ENCODE measurements at regions not wholly inside any gene's neighbourhood (a gene's known extent, or its start where the extent isn't known, plus 50 kb on each side); places are given as distances from the start of the nearest gene placed in this dataset.

DNA sequence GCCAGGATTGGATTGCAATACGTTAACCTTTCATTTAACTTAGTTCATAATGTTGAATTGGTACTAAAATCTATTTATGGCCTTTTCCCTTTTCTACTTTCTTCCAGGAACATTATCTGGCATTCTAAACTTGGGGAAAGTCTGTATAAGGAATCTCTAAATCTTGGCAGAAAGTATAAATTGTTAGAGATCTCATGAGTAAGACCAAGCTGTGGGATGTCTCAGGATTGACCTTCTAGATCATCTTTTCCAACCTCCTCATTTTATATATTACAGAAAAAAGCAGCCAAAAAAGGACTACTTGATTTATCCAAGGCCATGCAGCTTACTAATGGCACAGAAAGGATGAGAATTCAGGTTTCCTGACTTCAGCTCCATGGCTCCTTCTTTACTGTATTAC lies 598.3 kb downstream of the INHBA start:
- H3K4me1 ChIP-seq (ENCODE audit: control insufficient read depth in 1 of 2, insufficient read depth in 2 of 2, low read length in 2 of 2) = no peaks in the 10 kb centered on the region
- no peaks in the 10 kb centered on the region for H3K36me3 ChIP-seq (ENCODE audit: control insufficient read depth in 1 of 2, insufficient read depth in 2 of 2, low read length in 2 of 2)
- H3K9me3 ChIP-seq (ENCODE audit: control insufficient read depth in 1 of 2, low read length in 2 of 2) = no peaks in the 10 kb centered on the region
- H3K27me3 ChIP-seq (ENCODE audit: low read depth, low read length) = no peaks in the 10 kb centered on the region
- H3K27ac ChIP-seq (ENCODE audit: low read length) = no peak overlapping the region
- no peak overlapping the region for H3K4me3 ChIP-seq (ENCODE audit: low read depth in 1 of 2, low read length in 2 of 2)

DNA sequence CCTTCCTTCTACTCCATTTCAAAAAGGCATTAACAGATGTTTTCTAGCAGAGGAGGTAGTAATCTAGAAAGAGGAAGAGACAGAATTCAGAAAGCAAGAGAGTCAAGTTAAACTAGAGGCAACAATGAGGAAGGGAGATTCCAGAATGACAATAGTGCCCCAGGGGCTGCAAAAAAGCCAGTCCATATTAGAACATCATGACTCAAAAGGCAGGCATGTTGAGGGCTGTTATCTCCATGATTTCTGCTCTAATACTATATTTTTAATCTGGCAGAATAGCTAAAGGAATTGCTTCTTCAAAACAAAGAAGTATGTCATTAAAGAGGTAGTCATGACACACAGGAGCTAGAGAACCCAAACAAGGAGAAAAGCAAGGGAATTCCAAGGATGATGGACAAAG lies 599.6 kb downstream of the INHBA start:
- Histone ChIP-seq H3K4me3 (ENCODE audit: low read depth in 1 of 2, low read length in 2 of 2) (no peak overlapping the region), H3K36me3 (ENCODE audit: control insufficient read depth in 1 of 2, insufficient read depth in 2 of 2, low read length in 2 of 2) (no peaks in the 10 kb centered on the region), H3K27me3 (ENCODE audit: low read depth, low read length) (no peaks in the 10 kb centered on the region), H3K9me3 (ENCODE audit: control insufficient read depth in 1 of 2, low read length in 2 of 2) (no peaks in the 10 kb centered on the region), H3K4me1 (ENCODE audit: control insufficient read depth in 1 of 2, insufficient read depth in 2 of 2, low read length in 2 of 2) (no peaks in the 10 kb centered on the region), H3K27ac (ENCODE audit: low read length) (no peak overlapping the region)

DNA sequence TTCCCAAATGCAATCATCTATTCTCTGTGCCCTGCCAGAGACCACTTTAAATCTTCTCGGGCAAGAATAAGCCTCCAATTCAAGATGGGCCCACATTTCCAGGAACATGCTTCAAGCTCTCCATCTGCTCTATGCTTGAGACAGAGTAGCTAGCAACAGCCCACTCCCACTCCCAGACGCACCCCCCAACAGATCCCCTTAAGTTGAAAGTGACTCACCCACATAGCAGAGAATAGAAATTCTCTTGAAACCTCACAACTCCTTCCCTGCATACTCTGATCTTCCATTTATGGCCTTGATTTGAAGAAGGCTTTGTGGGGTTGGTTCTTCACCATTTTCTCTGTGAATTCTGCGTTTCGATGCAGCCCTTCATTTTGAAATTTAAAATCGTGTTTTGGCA lies 604.0 kb downstream of the INHBA start:
- no peaks in the 10 kb centered on the region for H3K9me3 ChIP-seq (ENCODE audit: control insufficient read depth in 1 of 2, low read length in 2 of 2)
- no peaks in the 10 kb centered on the region for H3K4me1 ChIP-seq (ENCODE audit: control insufficient read depth in 1 of 2, insufficient read depth in 2 of 2, low read length in 2 of 2)
- H3K4me3 ChIP-seq (ENCODE audit: low read depth in 1 of 2, low read length in 2 of 2) = no peak overlapping the region
- no peak overlapping the region for H3K27ac ChIP-seq (ENCODE audit: low read length)
- no peaks in the 10 kb centered on the region for H3K36me3 ChIP-seq (ENCODE audit: control insufficient read depth in 1 of 2, insufficient read depth in 2 of 2, low read length in 2 of 2)
- no peaks in the 10 kb centered on the region for H3K27me3 ChIP-seq (ENCODE audit: low read depth, low read length)

DNA sequence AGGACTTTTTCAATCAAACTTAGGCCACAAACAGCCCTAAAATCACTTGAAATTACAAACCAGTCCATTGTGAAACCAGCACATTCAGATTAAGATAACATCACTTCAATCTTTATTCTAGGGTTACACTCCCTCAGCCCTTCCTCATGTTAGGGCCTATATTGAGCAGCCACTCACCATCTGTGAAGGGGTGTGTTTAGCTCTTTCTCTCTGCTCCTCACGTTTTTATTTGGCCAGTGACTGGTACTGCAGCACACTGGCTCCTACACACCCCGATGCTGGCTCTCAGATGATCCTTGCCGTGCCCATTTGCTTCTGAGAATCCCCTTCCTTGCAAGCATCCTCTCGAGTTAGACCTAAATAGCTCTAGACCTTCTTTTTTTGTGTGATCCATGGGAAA lies 604.5 kb downstream of the INHBA start:
- H3K36me3 ChIP-seq (ENCODE audit: control insufficient read depth in 1 of 2, insufficient read depth in 2 of 2, low read length in 2 of 2) = no peaks in the 10 kb centered on the region
- no peaks in the 10 kb centered on the region for H3K27me3 ChIP-seq (ENCODE audit: low read depth, low read length)
- H3K4me1 ChIP-seq (ENCODE audit: control insufficient read depth in 1 of 2, insufficient read depth in 2 of 2, low read length in 2 of 2) = no peaks in the 10 kb centered on the region

DNA sequence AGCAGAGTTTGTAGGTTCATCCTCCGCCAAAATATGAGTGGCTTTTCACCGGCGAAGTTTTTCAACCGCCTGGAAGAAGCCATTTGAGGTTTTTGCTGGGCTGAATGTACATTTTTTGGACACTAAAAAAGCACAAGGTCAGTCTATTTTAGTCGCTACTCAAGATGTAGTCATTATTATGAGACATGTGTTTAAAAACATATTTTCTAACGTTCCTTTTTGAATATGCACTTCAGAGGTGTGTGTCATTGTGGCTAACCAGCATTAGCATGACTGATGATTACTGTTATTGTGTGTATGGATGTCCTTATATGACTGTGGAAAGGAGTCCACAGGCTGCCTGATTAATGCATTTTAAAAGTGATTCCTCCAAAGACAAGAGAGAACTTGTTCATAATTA lies 605.4 kb downstream of the INHBA start:
- H3K27ac ChIP-seq (ENCODE audit: low read length) = no peak overlapping the region
- H3K9me3 ChIP-seq (ENCODE audit: control insufficient read depth in 1 of 2, low read length in 2 of 2) = no peaks in the 10 kb centered on the region
- no peaks in the 10 kb centered on the region for H3K27me3 ChIP-seq (ENCODE audit: low read depth, low read length)
- H3K4me1 ChIP-seq (ENCODE audit: control insufficient read depth in 1 of 2, insufficient read depth in 2 of 2, low read length in 2 of 2) = no peaks in the 10 kb centered on the region
- no peaks in the 10 kb centered on the region for H3K36me3 ChIP-seq (ENCODE audit: control insufficient read depth in 1 of 2, insufficient read depth in 2 of 2, low read length in 2 of 2)
- no peak overlapping the region for H3K4me3 ChIP-seq (ENCODE audit: low read depth in 1 of 2, low read length in 2 of 2)

More for the DNA sequence above, 604.5 kb downstream of the INHBA start:
- H3K27ac ChIP-seq (ENCODE audit: low read length) = no peak overlapping the region
- H3K4me3 ChIP-seq (ENCODE audit: low read depth in 1 of 2, low read length in 2 of 2) = no peak overlapping the region
- no peaks in the 10 kb centered on the region for H3K9me3 ChIP-seq (ENCODE audit: control insufficient read depth in 1 of 2, low read length in 2 of 2)

DNA sequence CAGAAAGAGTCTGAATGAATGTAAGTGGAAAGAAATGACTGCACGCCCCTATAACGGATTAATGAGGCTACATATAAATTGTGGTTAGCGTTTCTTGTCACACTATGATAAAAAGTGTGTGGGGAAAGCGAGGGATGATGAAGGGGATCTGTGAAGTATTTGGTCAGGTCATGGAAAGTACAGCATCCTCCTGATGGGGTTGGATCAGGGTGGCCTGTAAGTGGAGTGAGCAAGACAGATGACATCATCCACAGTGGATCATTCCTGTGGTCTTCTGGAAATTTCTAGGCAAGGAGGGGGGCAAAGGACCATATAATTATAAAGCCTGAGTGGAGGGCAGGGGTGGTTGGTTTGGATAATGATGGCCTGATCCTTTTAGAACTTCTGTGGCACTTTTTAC lies 606.0 kb downstream of the INHBA start:
- Histone ChIP-seq H3K36me3 (ENCODE audit: control insufficient read depth in 1 of 2, insufficient read depth in 2 of 2, low read length in 2 of 2) (no peaks in the 10 kb centered on the region), H3K4me1 (ENCODE audit: control insufficient read depth in 1 of 2, insufficient read depth in 2 of 2, low read length in 2 of 2) (no peaks in the 10 kb centered on the region), H3K27me3 (ENCODE audit: low read depth, low read length) (no peaks in the 10 kb centered on the region), H3K27ac (ENCODE audit: low read length) (no peak overlapping the region), H3K9me3 (ENCODE audit: control insufficient read depth in 1 of 2, low read length in 2 of 2) (no peaks in the 10 kb centered on the region), H3K4me3 (ENCODE audit: low read depth in 1 of 2, low read length in 2 of 2) (no peak overlapping the region)

DNA sequence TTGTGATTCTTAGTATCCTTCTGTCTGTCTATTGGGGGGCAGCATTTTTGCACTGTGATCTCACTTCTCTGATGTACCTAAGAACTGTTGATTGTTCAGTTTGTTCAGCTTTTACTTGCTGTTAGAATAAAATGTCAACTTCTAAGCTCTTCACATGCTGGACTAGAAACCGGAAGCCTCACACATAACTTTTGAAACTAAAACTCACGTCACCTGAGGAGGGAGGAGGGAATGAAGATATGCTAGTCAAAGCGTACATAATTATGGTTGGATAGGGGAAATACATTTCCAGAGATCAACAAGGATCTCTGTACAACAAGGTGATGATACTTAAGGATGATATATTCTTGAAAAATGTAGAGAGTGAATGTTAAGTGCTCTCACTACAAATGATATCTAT lies 609.7 kb downstream of the INHBA start:
- no peaks in the 10 kb centered on the region for H3K27me3 ChIP-seq (ENCODE audit: low read depth, low read length)
- no peaks in the 10 kb centered on the region for H3K36me3 ChIP-seq (ENCODE audit: control insufficient read depth in 1 of 2, insufficient read depth in 2 of 2, low read length in 2 of 2)
- no peaks in the 10 kb centered on the region for H3K9me3 ChIP-seq (ENCODE audit: control insufficient read depth in 1 of 2, low read length in 2 of 2)
- H3K4me3 ChIP-seq (ENCODE audit: low read depth in 1 of 2, low read length in 2 of 2) = no peak overlapping the region
- H3K27ac ChIP-seq (ENCODE audit: low read length) = no peak overlapping the region
- no peaks in the 10 kb centered on the region for H3K4me1 ChIP-seq (ENCODE audit: control insufficient read depth in 1 of 2, insufficient read depth in 2 of 2, low read length in 2 of 2)

DNA sequence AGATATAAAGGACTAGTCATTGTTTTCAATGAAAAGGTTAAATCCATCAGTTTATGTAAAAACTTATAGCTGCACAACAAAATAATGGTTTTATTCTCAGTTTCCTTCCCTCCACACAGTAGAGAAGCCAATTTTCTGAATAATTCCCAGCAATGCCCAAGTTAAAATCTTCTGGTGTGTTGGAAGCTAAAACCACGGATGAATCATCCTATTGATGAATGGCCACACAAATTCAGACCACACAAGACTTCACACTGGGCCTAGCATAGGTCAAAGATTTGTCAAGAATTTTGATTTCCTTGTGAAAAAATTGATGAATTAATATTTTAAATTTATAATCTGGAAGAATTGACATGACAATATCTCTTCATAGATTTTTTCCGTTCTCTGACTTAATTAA lies 617.6 kb downstream of the INHBA start:
- H3K4me1 ChIP-seq (ENCODE audit: control insufficient read depth in 1 of 2, insufficient read depth in 2 of 2, low read length in 2 of 2) = no peaks in the 10 kb centered on the region

DNA sequence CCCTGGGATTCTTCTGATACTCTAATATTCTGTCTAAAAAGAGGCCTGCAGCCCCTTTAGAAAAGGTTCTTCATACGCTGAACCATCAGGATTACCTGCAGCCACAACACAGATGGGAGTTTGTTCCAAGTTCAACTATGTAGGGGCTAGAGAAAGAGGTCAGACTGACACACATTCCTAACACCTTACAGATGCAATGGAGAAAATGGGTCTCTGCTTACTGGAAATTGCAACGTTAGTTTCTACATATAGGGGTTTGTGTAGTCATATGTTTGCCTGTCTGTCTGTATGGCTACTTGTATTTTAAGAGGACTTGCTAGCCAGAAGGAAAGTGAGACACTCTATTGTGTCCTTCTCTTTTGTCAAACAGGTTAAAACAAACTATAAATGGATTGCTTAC lies 618.5 kb downstream of the INHBA start:
- Histone ChIP-seq H3K9me3 (ENCODE audit: control insufficient read depth in 1 of 2, low read length in 2 of 2) (no peaks in the 10 kb centered on the region), H3K27ac (ENCODE audit: low read length) (no peak overlapping the region), H3K27me3 (ENCODE audit: low read depth, low read length) (no peaks in the 10 kb centered on the region), H3K4me1 (ENCODE audit: control insufficient read depth in 1 of 2, insufficient read depth in 2 of 2, low read length in 2 of 2) (no peaks in the 10 kb centered on the region), H3K4me3 (ENCODE audit: low read depth in 1 of 2, low read length in 2 of 2) (no peak overlapping the region), H3K36me3 (ENCODE audit: control insufficient read depth in 1 of 2, insufficient read depth in 2 of 2, low read length in 2 of 2) (no peaks in the 10 kb centered on the region)

More for the DNA sequence above, 617.6 kb downstream of the INHBA start:
- Histone ChIP-seq H3K36me3 (ENCODE audit: control insufficient read depth in 1 of 2, insufficient read depth in 2 of 2, low read length in 2 of 2) (no peaks in the 10 kb centered on the region), H3K4me3 (ENCODE audit: low read depth in 1 of 2, low read length in 2 of 2) (no peak overlapping the region), H3K9me3 (ENCODE audit: control insufficient read depth in 1 of 2, low read length in 2 of 2) (no peaks in the 10 kb centered on the region), H3K27ac (ENCODE audit: low read length) (no peak overlapping the region), H3K27me3 (ENCODE audit: low read depth, low read length) (no peaks in the 10 kb centered on the region)

DNA sequence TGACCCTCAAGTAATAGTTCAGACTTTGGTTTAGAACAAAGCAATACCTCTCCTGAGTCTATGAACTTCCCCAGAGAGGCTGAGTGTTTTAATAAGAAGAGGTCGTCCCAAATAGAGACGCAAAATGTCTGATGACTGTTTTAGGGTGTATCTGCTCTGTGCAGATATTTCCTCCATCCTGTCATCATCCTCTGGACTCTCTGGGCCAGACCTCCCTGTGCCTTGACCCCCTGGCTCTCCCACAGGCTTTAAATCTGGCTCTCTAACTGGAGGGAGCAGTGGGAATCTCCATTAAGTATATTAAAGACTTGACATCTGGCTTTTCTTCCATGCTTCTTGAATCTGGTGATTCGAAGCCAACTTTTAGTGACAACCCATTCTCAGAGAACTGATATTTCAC lies 633.3 kb downstream of the INHBA start:
- Histone ChIP-seq H3K4me3 (ENCODE audit: low read depth in 1 of 2, low read length in 2 of 2) (no peak overlapping the region), H3K27ac (ENCODE audit: low read length) (no peak overlapping the region), H3K9me3 (ENCODE audit: control insufficient read depth in 1 of 2, low read length in 2 of 2) (no peaks in the 10 kb centered on the region), H3K36me3 (ENCODE audit: control insufficient read depth in 1 of 2, insufficient read depth in 2 of 2, low read length in 2 of 2) (no peaks in the 10 kb centered on the region), H3K27me3 (ENCODE audit: low read depth, low read length) (no peaks in the 10 kb centered on the region), H3K4me1 (ENCODE audit: control insufficient read depth in 1 of 2, insufficient read depth in 2 of 2, low read length in 2 of 2) (no peaks in the 10 kb centered on the region)

DNA sequence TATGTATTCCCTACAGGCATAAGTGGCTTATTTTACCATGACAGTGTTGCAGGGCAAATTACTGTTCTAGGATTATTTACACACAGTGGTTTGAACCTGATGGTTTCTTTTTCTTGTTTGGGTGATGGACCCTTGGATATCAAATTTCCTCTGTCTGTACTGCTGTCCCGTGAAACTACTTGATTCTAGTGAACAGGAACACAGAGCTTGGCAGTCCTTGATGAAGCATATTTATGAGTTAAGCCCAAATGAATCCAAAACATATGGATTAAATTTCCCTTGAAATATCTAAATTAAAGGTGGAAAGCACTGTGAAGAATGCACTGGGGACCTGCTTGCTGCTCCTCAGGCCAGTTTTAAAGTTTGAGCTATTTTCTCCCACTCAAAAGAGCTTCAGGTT lies 635.3 kb downstream of the INHBA start:
- no peak overlapping the region for H3K27ac ChIP-seq (ENCODE audit: low read length)
- no peaks in the 10 kb centered on the region for H3K9me3 ChIP-seq (ENCODE audit: control insufficient read depth in 1 of 2, low read length in 2 of 2)
- H3K27me3 ChIP-seq (ENCODE audit: low read depth, low read length) = no peaks in the 10 kb centered on the region
- no peaks in the 10 kb centered on the region for H3K36me3 ChIP-seq (ENCODE audit: control insufficient read depth in 1 of 2, insufficient read depth in 2 of 2, low read length in 2 of 2)
- no peak overlapping the region for H3K4me3 ChIP-seq (ENCODE audit: low read depth in 1 of 2, low read length in 2 of 2)
- no peaks in the 10 kb centered on the region for H3K4me1 ChIP-seq (ENCODE audit: control insufficient read depth in 1 of 2, insufficient read depth in 2 of 2, low read length in 2 of 2)

DNA sequence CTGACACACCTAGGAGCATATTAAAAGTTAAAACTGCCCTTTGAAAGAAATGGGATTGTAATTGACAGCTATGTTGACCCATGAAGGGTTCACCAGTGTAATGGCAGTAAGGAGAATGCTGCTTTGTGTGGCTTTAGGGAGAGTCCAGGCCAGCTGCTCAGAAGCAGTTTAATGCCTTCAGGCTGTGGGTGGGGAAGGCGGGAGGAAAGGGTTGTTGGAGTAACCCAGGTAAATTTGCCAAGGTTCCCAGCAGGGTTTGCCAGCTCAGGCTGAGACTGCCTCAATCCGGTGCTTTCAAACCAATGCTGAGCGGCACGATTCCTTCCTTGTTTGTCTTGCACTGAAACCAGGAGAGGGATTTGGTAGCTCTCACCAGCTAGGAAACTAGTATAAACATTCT lies 637.2 kb downstream of the INHBA start:
- H3K4me3 ChIP-seq (ENCODE audit: low read depth in 1 of 2, low read length in 2 of 2) = no peak overlapping the region
- no peaks in the 10 kb centered on the region for H3K36me3 ChIP-seq (ENCODE audit: control insufficient read depth in 1 of 2, insufficient read depth in 2 of 2, low read length in 2 of 2)
- H3K4me1 ChIP-seq (ENCODE audit: control insufficient read depth in 1 of 2, insufficient read depth in 2 of 2, low read length in 2 of 2) = no peaks in the 10 kb centered on the region
- no peaks in the 10 kb centered on the region for H3K27me3 ChIP-seq (ENCODE audit: low read depth, low read length)
- no peak overlapping the region for H3K27ac ChIP-seq (ENCODE audit: low read length)
- H3K9me3 ChIP-seq (ENCODE audit: control insufficient read depth in 1 of 2, low read length in 2 of 2) = no peaks in the 10 kb centered on the region

Measured in muscle layer of duodenum (tissue), 2 donors.